ENCODE measurements at regions not wholly inside any gene's neighbourhood (a gene's known extent, or its start where the extent isn't known, plus 50 kb on each side); places are given as distances from the start of the nearest gene placed in this dataset.

DNA sequence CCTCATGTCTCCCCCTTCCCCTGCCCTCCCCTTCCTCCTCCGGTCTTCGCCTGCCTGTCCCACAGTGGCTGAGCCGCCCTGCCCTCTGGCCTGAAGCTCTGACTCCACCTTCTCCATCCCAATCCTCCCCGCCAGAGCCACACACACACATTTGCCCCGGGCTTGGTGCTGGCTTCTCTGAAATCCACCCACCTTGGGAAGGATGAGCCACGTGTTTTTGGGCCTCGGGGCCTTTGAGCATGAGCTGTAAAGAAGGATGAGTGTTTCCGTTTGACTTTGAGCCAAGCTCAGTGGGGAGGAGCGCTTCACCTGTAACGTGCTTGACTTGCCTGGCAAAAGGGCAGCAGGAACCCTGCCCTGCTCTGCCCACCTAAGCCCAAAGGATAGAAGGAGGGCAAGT lies 295.1 kb downstream of the SIPA1L2 start:
- TF ChIP-seq POLR2AphosphoS5 (IDR thresholded peaks at IDR 0.05; ENCODE audit: low read depth) = no peak
- no peak for TF ChIP-seq CTCF (IDR thresholded peaks at IDR 0.05; ENCODE audit: insufficient read depth, low read length)
- TF ChIP-seq, protein P1, sequence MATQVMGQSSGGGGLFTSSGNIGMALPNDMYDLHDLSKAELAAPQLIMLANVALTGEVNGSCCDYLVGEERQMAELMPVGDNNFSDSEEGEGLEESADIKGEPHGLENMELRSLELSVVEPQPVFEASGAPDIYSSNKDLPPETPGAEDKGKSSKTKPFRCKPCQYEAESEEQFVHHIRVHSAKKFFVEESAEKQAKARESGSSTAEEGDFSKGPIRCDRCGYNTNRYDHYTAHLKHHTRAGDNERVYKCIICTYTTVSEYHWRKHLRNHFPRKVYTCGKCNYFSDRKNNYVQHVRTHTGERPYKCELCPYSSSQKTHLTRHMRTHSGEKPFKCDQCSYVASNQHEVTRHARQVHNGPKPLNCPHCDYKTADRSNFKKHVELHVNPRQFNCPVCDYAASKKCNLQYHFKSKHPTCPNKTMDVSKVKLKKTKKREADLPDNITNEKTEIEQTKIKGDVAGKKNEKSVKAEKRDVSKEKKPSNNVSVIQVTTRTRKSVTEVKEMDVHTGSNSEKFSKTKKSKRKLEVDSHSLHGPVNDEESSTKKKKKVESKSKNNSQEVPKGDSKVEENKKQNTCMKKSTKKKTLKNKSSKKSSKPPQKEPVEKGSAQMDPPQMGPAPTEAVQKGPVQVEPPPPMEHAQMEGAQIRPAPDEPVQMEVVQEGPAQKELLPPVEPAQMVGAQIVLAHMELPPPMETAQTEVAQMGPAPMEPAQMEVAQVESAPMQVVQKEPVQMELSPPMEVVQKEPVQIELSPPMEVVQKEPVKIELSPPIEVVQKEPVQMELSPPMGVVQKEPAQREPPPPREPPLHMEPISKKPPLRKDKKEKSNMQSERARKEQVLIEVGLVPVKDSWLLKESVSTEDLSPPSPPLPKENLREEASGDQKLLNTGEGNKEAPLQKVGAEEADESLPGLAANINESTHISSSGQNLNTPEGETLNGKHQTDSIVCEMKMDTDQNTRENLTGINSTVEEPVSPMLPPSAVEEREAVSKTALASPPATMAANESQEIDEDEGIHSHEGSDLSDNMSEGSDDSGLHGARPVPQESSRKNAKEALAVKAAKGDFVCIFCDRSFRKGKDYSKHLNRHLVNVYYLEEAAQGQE (IDR thresholded peaks at IDR 0.05; ENCODE audit: insufficient replicate concordance, low read depth) = no peak
